H1 (cell line): ENCODE measurements at regions not wholly inside any gene's neighbourhood (a gene's known extent, or its start where the extent isn't known, plus 50 kb on each side); places are given as distances from the start of the nearest gene placed in this dataset.

Source experiments
- CTCF ChIA-PET: fragments of 300-600 bp; sonication (Branson Sonifier 250); formaldehyde crosslinking; loops from one replicate; lab custom pipeline; 2021; ENCODE audit not compliant: partially characterized antibody; lab: Charles Lee
- POLR2A ChIA-PET: fragments of 300-600 bp; sonication (Branson Sonifier 250); formaldehyde crosslinking; loops from one replicate; lab custom pipeline; 2021; ENCODE audit warnings: inconsistent platforms; ENCODE audit not compliant: partially characterized antibody; lab: Charles Lee
- DNase-seq, 2 experiments: peaks; one replicate each; pipeline versions ENCODE4 v3.0.0 to v3.0.0-alpha.2; 2010 to 2022; ENCODE audit warnings: low spot score in 2 of 2, low read depth in 1 of 2, mixed read lengths in 1 of 2
- FAIRE-seq: peaks from 2 replicates; lab custom pipeline; 2011; peaks lifted over from hg19 to GRCh38; lab: Jason Lieb, UNC
- H2AFZ ChIP-seq: 2 replicates; pipeline ENCODE4 v1.8.1; 2012; ENCODE audit warnings: low read length, inconsistent platforms
- H2AK5ac ChIP-seq: 2 replicates; pipeline ENCODE4 v1.6.1; 2013; ENCODE audit warnings: low read depth, low read length
- H2BK120ac ChIP-seq: replicated peaks from 2 replicates; pipeline ENCODE3; 2013; ENCODE audit warnings: low read depth, low read length, inconsistent platforms
- H2BK12ac ChIP-seq: 2 replicates; pipeline ENCODE4 v1.6.1; 2013; ENCODE audit warnings: low read depth, low read length
- H2BK15ac ChIP-seq: 2 replicates; pipeline ENCODE4 v1.6.1; 2013; ENCODE audit warnings: low read length
- H2BK20ac ChIP-seq: 2 replicates; pipeline ENCODE4 v1.6.1; 2013; ENCODE audit warnings: low read length
- H2BK5ac ChIP-seq: 2 replicates; pipeline ENCODE4 v1.6.1; 2013; ENCODE audit warnings: low read depth, low read length
- H3K14ac ChIP-seq: 2 replicates; pipeline ENCODE4 v1.6.1; 2013; ENCODE audit warnings: inconsistent platforms; ENCODE audit not compliant: insufficient read length
- H3K18ac ChIP-seq: 2 replicates; pipeline ENCODE4 v1.6.1; 2013; ENCODE audit warnings: low read length; ENCODE audit errors: extremely low read depth
- H3K23ac ChIP-seq: 2 replicates; pipeline ENCODE4 v1.6.1; 2013; ENCODE audit warnings: inconsistent platforms; ENCODE audit not compliant: insufficient read length
- H3K23me2 ChIP-seq: 2 replicates; pipeline ENCODE4 v1.6.1; 2013; ENCODE audit warnings: low read depth, low read length
- H3K27ac ChIP-seq: 2 replicates; pipeline ENCODE4 v1.6.1; 2011; ENCODE audit warnings: low read depth, low read length, inconsistent platforms
- H3K27me3 ChIP-seq, 4 experiments: replicated peaks in 1 of 4; 1 replicate in 1 of 4; 2 replicates in 3 of 4; pipeline versions ENCODE4 v1.6.1 to v1.8.1; 2011 to 2013; ENCODE audit warnings: low read length in 3 of 4, mild to moderate bottlenecking in 3 of 4, inconsistent platforms in 2 of 4, mixed read lengths in 2 of 4, moderate library complexity in 1 of 4; ENCODE audit not compliant: control insufficient read depth in 3 of 4, insufficient read depth in 3 of 4; ENCODE audit errors: extremely low read depth in 1 of 4
- H3K36me3 ChIP-seq, 4 experiments: 2 replicates each; pipeline versions ENCODE4 v1.6.1 to v1.8.1; 2011 to 2013; ENCODE audit warnings: mild to moderate bottlenecking in 4 of 4, low read length in 3 of 4, moderate library complexity in 2 of 4, control low read depth in 1 of 4, inconsistent platforms in 1 of 4; ENCODE audit not compliant: insufficient read depth in 4 of 4, control insufficient read depth in 2 of 4
- H3K4ac ChIP-seq: replicated peaks from 2 replicates; pipeline ENCODE3; 2013; ENCODE audit warnings: low read length, low read depth, mixed read lengths, inconsistent platforms; ENCODE audit not compliant: insufficient read length
- H3K4me1 ChIP-seq, 4 experiments: replicated peaks in 1 of 4; 1 replicate in 1 of 4; 2 replicates in 3 of 4; pipeline versions ENCODE4 v1.6.1 to v1.8.1; 2011 to 2013; ENCODE audit warnings: low read length in 3 of 4, inconsistent platforms in 2 of 4, mixed read lengths in 1 of 4; ENCODE audit not compliant: insufficient read depth in 4 of 4, control insufficient read depth in 3 of 4
- H3K4me2 ChIP-seq, 2 experiments: 2 replicates each; pipeline versions ENCODE4 v1.6.1 to v1.8.1; 2011 to 2013; ENCODE audit warnings: low read depth in 2 of 2, low read length in 2 of 2, control low read depth in 1 of 2, inconsistent platforms in 1 of 2, mild to moderate bottlenecking in 1 of 2; ENCODE audit not compliant: insufficient read depth in 1 of 2
- H3K4me3 ChIP-seq, 4 experiments: fragments of 200-600, 300-600 bp in 1 of 4; sonication (generic), shearing (Covaris generic), sonication (Bioruptor Twin) in 1 of 4; 2 replicates each; pipeline versions ENCODE4 v1.5.1 to v1.8.1; 2011 to 2016; ENCODE audit warnings: low read length in 4 of 4, low read depth in 3 of 4, control low read depth in 2 of 4, inconsistent platforms in 2 of 4, mild to moderate bottlenecking in 2 of 4, mixed read lengths in 1 of 4, moderate library complexity in 1 of 4; ENCODE audit not compliant: insufficient read depth in 2 of 4; ENCODE audit errors: extremely low read depth in 1 of 4
- H3K56ac ChIP-seq: replicated peaks from 2 replicates; pipeline ENCODE3; 2013; ENCODE audit warnings: low read depth, mild to moderate bottlenecking, mixed read lengths, low read length, inconsistent platforms; ENCODE audit not compliant: insufficient read length
- H3K79me1 ChIP-seq: 2 replicates; pipeline ENCODE4 v1.6.1; 2013; ENCODE audit warnings: low read depth, low read length, control low read depth
- H3K79me2 ChIP-seq, 2 experiments: 2 replicates each; pipeline versions ENCODE4 v1.6.1 to v1.8.1; 2012 to 2013; ENCODE audit warnings: low read length in 2 of 2, mild to moderate bottlenecking in 2 of 2, inconsistent platforms in 1 of 2; ENCODE audit not compliant: insufficient read depth in 2 of 2, control insufficient read depth in 1 of 2
- H3K9ac ChIP-seq, 4 experiments: replicated peaks in 1 of 4; 1 replicate in 1 of 4; 2 replicates in 3 of 4; pipeline versions ENCODE4 v1.6.1 to v1.8.1; 2011 to 2013; ENCODE audit warnings: low read depth in 3 of 4, low read length in 3 of 4, control low read depth in 2 of 4, mild to moderate bottlenecking in 2 of 4, moderate library complexity in 2 of 4, inconsistent platforms in 1 of 4; ENCODE audit errors: extremely low read depth in 1 of 4
- H3K9me3 ChIP-seq, 2 experiments: 2 replicates each; pipeline versions ENCODE4 v1.6.1 to v1.8.1; 2012 to 2013; ENCODE audit warnings: mild to moderate bottlenecking in 2 of 2, moderate library complexity in 2 of 2, control low read depth in 1 of 2, inconsistent platforms in 1 of 2, low read depth in 1 of 2, low read length in 1 of 2, mixed read lengths in 1 of 2; ENCODE audit not compliant: insufficient read depth in 2 of 2
- H4K20me1 ChIP-seq, 2 experiments: replicated peaks in 1 of 2; 2 replicates each; pipeline versions ENCODE3 to v1.8.1; 2011 to 2013; ENCODE audit warnings: inconsistent platforms in 2 of 2, low read length in 2 of 2, mild to moderate bottlenecking in 1 of 2; ENCODE audit not compliant: insufficient read depth in 2 of 2, control insufficient read depth in 1 of 2
- H4K5ac ChIP-seq: 2 replicates; pipeline ENCODE4 v1.6.1; 2013; ENCODE audit warnings: low read length, low read depth, mixed read lengths, inconsistent platforms; ENCODE audit not compliant: insufficient read length
- H4K8ac ChIP-seq: 2 replicates; pipeline ENCODE4 v1.8.0; 2013; ENCODE audit warnings: mild to moderate bottlenecking, moderate library complexity, low read length, inconsistent platforms; ENCODE audit not compliant: insufficient read depth; ENCODE audit errors: extremely low read depth
- H4K91ac ChIP-seq: replicated peaks from 2 replicates; pipeline ENCODE3; 2013; ENCODE audit warnings: low read length, mixed read lengths, inconsistent platforms; ENCODE audit not compliant: insufficient read length
- BACH1 ChIP-seq: IDR thresholded peaks from 2 replicates; pipeline ENCODE4 v1.6.1; 2012; ENCODE audit warnings: low read length, improper control_type of control experiment
- CBX8 ChIP-seq: fragments of 300-800, 300-1000 bp; sonication (generic); IDR thresholded peaks from 2 replicates; pipeline ENCODE4 v1.7.1; 2016; ENCODE audit warnings: low read depth, low read length, borderline replicate concordance
- CEBPB ChIP-seq: IDR thresholded peaks from 2 replicates; pipeline ENCODE4 v1.6.1; 2012; ENCODE audit warnings: low read depth, low read length
- CTBP2 ChIP-seq: IDR thresholded peaks from 2 replicates; pipeline ENCODE4 v1.7.0; 2011; ENCODE audit warnings: borderline replicate concordance, mild to moderate bottlenecking, moderate library complexity, mixed read lengths, low read length; ENCODE audit not compliant: insufficient read depth, insufficient read length
- EGR1 ChIP-seq: IDR thresholded peaks from 2 replicates; pipeline ENCODE4 v1.6.1; 2011; ENCODE audit warnings: low read depth, low read length, borderline replicate concordance
- EZH2 ChIP-seq: fragments of 200-600 bp; sonication (generic); IDR thresholded peaks from 2 replicates; pipeline ENCODE4 v1.7.1; 2012; ENCODE audit warnings: low read depth, mild to moderate bottlenecking, moderate library complexity, low read length, inconsistent platforms; ENCODE audit not compliant: severe bottlenecking
- GABPA ChIP-seq: IDR thresholded peaks from 2 replicates; pipeline ENCODE4 v1.6.1; 2011; ENCODE audit warnings: mild to moderate bottlenecking, low read length, moderate library complexity, borderline replicate concordance; ENCODE audit not compliant: insufficient read depth
- POLR2A ChIP-seq, 2 experiments: IDR thresholded peaks; 1 replicate in 1 of 2; 2 replicates in 1 of 2; pipeline ENCODE4 v1.6.1; 2011; ENCODE audit warnings: low read depth in 2 of 2, low read length in 2 of 2, mild to moderate bottlenecking in 2 of 2; ENCODE audit errors: control extremely low read depth in 1 of 2
- RAD21 ChIP-seq, 2 experiments: IDR thresholded peaks in 1 of 2; conservative IDR thresholded peaks in 1 of 2; 2 replicates each; pipeline ENCODE4 v1.6.1; 2011; ENCODE audit warnings: low read depth in 2 of 2, low read length in 2 of 2, improper control_type of control experiment in 1 of 2, inconsistent platforms in 1 of 2, mild to moderate bottlenecking in 1 of 2, moderate library complexity in 1 of 2
- RNF2 ChIP-seq: fragments of 200-900, 300-1000 bp; sonication (generic); IDR thresholded peaks from 2 replicates; pipeline ENCODE4 v1.7.1; 2016; ENCODE audit warnings: borderline replicate concordance, low read depth, mild to moderate bottlenecking, antibody characterized with exemption, low read length; ENCODE audit not compliant: poor library complexity, severe bottlenecking; ENCODE audit errors: missing control alignments
- SIX5 ChIP-seq: IDR thresholded peaks from 2 replicates; pipeline ENCODE4 v1.6.1; 2011; ENCODE audit warnings: mild to moderate bottlenecking, low read depth, low read length
- SP2 ChIP-seq: IDR thresholded peaks from 2 replicates; pipeline ENCODE4 v1.6.1; 2012; ENCODE audit warnings: mild to moderate bottlenecking, low read length, inconsistent platforms
- TAF7 ChIP-seq: optimal IDR thresholded peaks from 2 replicates; pipeline ENCODE3; 2011; ENCODE audit warnings: low read depth, mild to moderate bottlenecking, inconsistent platforms, low read length, moderate library complexity, borderline replicate concordance
- TBP ChIP-seq: IDR thresholded peaks from 2 replicates; pipeline ENCODE4 v1.6.1; 2011; ENCODE audit warnings: low read depth, low read length, improper control_type of control experiment
- TEAD4 ChIP-seq: IDR thresholded peaks from 2 replicates; pipeline ENCODE4 v1.6.1; 2012; ENCODE audit warnings: low read depth, low read length, inconsistent platforms, mixed read lengths
- YY1 ChIP-seq: IDR thresholded peaks from 2 replicates; pipeline ENCODE4 v1.6.1; 2011; ENCODE audit warnings: low read depth, mild to moderate bottlenecking, low read length

GRCh38 chr3:132239587-132239986, 77.6 kb upstream of the ACP3 start:
- no peak overlapping the region for H3K27ac ChIP-seq
- no peak overlapping the region for H4K91ac ChIP-seq
- H2AFZ ChIP-seq = no peak overlapping the region
- CTCF ChIA-PET = interaction anchor here (0.6 to 1.4 kb wide), 6 partner anchors 14 to 690 kb away, joined by 3 to 5 read pairs (median 3); no protein-coding TSS in a partner anchor
- no peak overlapping the region for H3K23ac ChIP-seq
- no peaks in the 10 kb centered on the region for H3K23me2 ChIP-seq
- H2AK5ac ChIP-seq = no peak overlapping the region
- no peaks in the 10 kb centered on the region for H3K79me2 ChIP-seq
- no peak overlapping the region for H3K56ac ChIP-seq
- no peak overlapping the region for H2BK12ac ChIP-seq
- POLR2A ChIA-PET = interaction anchor here (1.3 kb wide), 1 partner anchor 12 kb away, joined by 3 read pairs; no protein-coding TSS in a partner anchor
- H3K9ac ChIP-seq = no peak overlapping the region
- no peak overlapping the region for H3K18ac ChIP-seq
- no peak overlapping the region for H2BK5ac ChIP-seq
- H3K9me3 ChIP-seq = no peaks in the 10 kb centered on the region
- H3K4me3 ChIP-seq = no peak overlapping the region
- no peak overlapping the region for H3K14ac ChIP-seq
- DNase-seq = no peak
- FAIRE-seq = no peak
- no peak overlapping the region for H2BK20ac ChIP-seq
- no peaks in the 10 kb centered on the region for H3K36me3 ChIP-seq
- no peaks in the 10 kb centered on the region for H3K4me1 ChIP-seq
- H3K4ac ChIP-seq = no peak overlapping the region
- no peaks in the 10 kb centered on the region; the same call in 1 of the 2 replicates for H3K79me1 ChIP-seq
- no peak overlapping the region for H4K8ac ChIP-seq
- no peaks in the 10 kb centered on the region for H3K27me3 ChIP-seq
- no peak overlapping the region for H4K5ac ChIP-seq
- H2BK15ac ChIP-seq = no peak overlapping the region
- H4K20me1 ChIP-seq = no peaks in the 10 kb centered on the region
- no peak overlapping the region for H3K4me2 ChIP-seq
- no peak overlapping the region for H2BK120ac ChIP-seq
- no peak for TF ChIP-seq GABPA
- TF ChIP-seq CBX8 = no peak
- TF ChIP-seq TEAD4 = no peak
- TF ChIP-seq BACH1 = no peak
- TF ChIP-seq EGR1 = no peak
- no peak for TF ChIP-seq YY1
- TF ChIP-seq POLR2A (IDR thresholded peaks at IDR 0.05; ENCODE audit: control extremely low read depth in 1 of 2, low read depth in 2 of 2, low read length in 2 of 2) = no peak
- no peak for TF ChIP-seq TAF7
- TF ChIP-seq SP2 = no peak
- no peak for TF ChIP-seq TBP
- TF ChIP-seq RNF2 = no peak
- TF ChIP-seq RAD21 (IDR thresholded peaks at IDR 0.05 in 1 of 2, conservative IDR thresholded peaks at IDR 0.05 in 1 of 2; ENCODE audit: low read depth in 2 of 2, low read length in 2 of 2) = no peak
- TF ChIP-seq CEBPB = no peak
- TF ChIP-seq SIX5 = no peak
- no peak for TF ChIP-seq CTBP2
- no peak for TF ChIP-seq EZH2
